ENCODE measurements at regions not wholly inside any gene's neighbourhood (a gene's known extent, or its start where the extent isn't known, plus 50 kb on each side); places are given as distances from the start of the nearest gene placed in this dataset.

DNA sequence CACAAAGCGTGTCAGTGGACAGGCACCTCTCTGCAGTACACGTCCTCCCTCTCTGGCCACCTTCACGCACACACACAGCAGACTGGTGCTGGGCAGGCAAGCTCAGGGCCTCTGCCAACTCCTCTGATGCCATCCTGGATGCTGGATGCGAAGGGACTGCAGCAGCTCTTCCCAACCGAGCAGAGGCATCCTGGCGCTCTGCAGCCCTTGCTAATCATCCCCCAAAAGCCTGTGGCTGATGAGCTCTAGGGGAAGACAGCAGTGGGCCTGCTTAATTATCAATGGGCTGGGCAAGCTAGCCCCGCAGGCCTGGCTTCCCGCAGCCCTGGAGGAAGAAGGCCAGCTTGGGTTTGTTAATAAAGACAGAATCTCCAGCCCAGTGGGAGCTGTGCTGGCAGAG, 71.3 kb upstream of the TEX51 start:
- DNase-seq (ENCODE audit: low read depth), result no peak

DNA sequence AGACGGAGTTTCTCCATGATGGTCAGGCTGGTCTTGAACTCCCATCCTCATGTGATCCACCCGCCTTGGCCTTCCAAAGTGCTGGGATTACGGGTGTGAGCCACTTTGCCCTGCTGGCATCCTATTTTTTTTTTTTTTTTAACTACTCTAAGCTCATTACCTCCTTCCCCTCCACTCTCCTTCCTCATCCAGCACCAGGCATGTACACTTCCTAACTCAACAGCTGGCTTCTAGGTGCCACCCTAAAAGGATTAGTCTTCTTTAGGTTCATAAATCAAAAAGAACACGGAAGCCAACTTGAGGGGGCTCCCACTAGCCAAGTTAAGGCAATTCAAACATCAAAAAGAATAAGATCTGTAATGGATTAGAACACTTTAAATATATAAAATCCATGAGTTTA, 70.6 kb upstream of the TEX51 start:
- DNase-seq (ENCODE audit: low read depth), result no peak

DNA sequence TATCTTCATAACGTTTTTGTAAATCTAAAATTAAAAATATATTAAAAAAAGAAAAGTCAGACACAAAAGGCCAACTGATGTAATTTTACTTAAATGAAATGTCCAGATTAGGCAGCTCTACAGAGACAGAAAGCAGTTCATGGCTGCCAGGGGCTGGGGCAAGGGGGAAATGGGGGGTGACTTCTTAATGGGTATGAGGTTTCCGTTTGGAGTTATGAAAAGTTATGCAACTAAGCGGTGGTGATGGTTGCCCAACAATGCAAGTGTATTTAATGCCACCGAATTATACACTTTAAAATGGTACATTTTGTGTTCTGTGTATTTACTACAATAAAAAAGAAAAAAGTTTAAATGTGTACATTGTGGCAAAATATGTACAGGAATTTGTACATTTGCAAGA, 70.2 kb upstream of the TEX51 start:
- no peak for DNase-seq (ENCODE audit: low read depth)

DNA sequence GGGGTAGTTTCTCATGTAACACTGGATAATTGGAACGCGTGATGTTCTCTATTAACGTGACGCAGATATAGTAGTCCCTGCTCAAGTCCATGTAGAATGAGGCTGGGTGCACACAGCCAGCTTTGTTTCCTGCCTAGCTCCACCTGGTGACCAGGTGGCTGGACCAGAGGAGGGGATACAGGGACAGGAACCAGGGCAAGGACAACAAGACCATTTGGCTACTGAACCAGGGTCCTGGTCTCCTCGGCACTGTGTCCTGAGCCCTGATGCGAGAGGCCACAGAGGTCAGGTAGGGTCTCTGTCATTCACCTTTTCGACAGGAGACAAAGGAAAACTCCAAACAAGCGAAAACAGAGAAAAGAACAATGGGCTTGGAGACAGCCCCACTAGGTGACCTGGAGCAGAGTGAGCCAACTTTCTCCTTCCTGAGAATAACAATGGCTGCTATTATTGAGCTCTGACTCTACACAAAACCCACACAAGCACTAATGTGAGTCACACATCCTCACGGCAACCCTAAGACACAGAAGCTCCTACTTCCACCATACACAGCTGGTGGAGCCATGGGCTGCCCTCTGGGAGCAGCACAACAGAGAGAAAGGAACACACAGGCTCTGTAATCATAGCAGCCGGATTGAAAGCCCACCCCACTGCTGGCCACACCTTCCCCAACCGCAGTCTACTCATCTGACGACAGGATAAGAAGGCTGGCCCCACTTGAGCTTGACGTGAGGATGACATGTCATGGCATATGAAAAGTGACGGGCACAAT, 67.3 kb upstream of the TEX51 start:
- DNase-seq (ENCODE audit: low read depth), result no peak

DNA sequence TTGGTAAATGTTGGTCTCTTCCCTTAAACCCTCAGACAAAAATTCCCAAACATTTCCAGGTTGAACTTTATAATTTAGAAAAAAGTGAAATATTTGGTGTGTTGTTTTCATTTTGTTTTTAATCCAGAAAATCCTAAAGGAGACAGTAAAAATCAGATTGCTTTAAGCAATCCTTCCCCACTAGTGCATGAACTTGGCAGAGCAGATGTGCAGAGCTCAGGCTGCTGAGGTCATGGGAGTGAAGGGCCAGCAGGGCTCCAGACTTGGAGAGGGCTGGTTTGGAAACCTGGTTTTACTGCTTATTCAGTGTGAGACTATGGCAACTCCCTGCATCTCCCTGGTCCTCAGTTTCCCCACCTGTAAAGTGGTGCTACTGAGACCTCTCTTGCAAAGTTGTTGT, 66.7 kb upstream of the TEX51 start:
- no peak for DNase-seq (ENCODE audit: low read depth)

DNA sequence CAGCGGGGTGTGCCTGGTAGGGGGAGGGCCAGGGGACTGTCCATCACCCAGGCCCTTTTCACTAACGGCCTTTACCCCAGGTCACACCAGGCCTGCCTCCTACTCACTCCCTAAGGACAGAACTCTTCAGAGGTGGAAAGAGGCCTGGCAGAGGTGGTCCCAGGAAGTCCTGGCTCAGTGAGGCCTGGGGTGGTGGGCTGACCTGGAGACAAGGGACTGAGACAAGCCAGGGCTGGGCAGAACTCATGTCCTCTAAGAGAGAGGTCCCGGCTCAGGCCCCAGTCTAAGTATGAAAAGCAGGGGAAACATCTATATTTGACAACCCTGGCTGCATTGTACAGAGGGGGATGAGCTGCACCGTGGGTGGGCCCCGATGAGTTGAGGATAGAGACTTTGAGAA, 65.9 kb upstream of the TEX51 start:
- DNase-seq (ENCODE audit: low read depth), result no peak

DNA sequence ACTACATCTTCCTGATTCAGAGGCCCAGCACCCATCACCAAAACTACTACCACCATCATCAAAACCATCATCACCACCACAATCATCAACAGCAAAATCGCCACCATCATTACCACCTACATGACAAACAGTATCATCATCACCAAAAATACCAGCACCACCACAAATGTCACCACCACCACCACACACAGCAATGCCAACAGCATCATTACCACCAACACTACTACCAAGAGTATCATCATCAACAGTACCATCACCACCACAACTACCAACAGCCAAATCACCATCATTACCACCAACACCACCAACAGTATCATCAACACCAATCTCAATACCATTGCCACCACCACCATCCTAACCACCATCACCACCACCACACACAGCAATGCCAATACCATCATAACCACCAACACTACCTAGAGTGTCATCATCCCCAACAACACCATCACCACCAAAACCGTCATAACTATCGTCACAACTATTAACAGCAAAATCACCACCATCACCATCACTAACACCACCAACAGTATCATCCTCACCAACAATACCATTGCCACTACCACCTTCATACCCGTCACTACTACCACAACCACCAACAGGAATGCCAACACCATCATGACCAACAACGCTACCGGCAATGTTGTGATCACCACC, 64.6 kb upstream of the TEX51 start:
- no peak for DNase-seq (ENCODE audit: low read depth)

DNA sequence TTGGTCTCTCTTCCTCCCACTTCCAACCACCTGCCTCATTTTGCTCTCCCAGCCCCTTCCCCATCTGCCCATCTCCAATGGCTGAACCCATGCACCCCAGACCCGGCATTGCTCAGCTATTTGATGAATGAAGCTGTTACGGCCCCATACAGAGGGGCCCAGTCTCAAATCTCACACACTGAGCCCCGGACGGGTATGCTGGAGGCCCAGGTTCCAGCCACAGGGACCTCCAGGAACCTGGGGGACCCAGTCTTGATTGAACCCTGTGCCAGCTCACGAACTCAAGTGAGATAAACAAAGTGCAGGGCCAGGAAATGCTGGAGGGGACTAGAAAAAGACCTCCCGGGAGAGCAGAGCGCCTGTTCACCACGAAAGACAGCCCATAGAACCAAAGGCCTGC, 63.4 kb upstream of the TEX51 start:
- no peak for DNase-seq (ENCODE audit: low read depth)

DNA sequence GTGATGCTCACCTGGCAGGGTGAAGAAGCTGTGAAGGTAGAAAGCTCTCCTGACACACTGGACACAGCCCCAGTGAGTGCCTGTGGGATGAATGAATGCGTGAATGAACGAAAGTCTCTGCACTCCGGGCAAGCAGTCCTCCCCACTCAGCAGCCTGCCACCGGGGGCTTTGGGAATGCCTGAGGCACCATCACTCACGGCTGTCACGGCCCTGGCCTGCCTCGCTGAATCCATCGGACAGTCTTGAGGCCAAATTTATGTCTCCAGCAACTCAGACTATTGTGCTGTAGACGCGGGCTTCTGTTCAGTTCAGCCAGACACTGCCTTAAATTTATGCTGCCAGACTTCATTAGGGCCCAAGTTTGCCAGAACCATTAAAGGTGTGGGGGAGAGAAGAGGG, 62.9 kb upstream of the TEX51 start:
- DNase-seq (ENCODE audit: low read depth), result no peak

DNA sequence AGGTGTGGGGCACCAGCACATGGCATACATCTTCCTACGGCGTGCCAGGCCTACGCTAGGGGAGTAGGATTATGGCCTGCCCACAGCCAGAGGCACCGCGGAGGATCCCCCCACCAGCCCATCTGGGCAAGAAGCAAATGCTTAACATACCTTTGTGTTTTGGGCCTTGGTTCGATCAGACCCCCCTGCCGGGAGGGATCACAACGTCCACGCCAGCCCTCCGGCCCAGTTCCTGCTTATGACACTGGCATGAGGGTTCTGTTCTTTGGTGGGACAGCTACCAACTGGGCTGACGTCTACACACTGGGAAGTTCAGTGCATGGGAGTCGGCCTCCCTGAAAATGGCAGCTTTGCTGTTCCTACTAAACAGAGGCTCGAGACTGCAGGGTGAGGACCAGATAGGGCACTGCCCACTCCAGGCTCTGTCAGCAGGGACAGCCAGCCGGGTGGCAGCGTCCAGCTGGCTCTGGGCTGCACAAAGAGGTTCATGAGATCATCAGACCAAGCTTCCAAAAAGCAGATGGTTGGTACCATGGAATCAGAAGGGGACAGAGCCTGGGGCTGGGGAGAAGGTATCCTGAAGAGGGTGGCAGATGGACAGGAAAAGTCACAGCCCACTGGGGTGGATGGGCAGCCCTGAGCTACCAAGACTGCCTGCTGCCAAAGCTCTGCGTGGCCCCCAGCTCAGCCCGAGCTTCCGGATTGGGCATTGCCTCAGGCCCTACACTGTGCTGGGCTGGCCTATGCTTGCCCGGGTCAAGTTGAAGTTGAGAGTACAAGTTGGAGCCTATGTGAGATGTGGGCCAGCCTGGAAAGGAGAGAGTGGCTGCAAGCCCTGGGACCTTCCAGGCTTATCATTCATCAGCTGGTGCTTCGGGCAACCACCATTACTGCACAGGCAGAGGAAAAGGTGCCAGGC, 61.7 kb upstream of the TEX51 start:
- DNase-seq (ENCODE audit: low read depth), result no peak

DNA sequence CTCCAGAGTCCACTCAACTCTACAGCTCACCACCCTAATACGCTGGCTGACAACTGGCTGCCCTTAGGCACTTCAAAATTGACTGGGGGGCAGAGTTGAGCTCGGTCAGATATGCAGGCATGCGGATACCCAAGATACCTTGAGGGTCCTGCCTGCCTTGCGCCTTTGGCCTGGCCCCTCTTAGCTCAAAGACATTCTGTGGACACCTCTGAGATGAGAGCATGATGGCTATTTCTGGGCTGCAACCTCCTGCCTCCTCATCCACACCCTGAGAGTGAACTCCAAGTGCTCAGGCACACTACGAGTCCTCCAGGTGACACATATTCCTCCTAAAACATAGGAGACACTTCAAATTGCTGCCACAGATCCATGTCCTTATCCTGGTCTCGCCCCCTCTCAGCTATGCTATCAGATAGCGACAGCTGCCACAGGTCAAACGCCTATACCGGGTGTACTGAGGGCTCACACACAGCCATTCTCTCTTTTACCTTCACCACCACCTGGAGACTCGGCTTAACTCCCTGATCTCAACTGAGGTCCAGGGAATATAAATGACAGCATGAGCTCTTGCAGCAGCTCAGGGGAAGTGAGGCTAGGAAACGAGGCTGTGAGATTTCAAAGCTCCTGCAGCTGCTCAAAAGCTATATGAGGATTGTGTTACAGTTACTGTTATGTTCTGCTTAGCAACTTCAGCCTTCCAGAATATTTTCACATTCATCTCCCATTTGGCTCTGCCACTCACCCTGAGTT, 60.5 kb upstream of the TEX51 start:
- DNase-seq (ENCODE audit: low read depth), result no peak

DNA sequence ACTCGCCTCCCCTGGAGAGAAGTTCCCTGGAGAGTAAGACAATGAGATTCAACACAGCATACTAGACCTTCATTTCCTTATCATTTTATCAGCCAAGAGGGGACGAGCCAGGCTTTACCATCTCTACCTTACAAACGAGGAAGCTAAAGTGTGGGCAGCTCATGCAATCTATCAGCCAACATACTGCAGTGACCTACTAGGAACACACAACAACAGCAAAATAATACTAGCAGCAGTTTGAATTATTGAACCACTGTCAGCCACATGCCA, 60.0 kb upstream of the TEX51 start:
- DNase-seq (ENCODE audit: low read depth), result no peak

DNA sequence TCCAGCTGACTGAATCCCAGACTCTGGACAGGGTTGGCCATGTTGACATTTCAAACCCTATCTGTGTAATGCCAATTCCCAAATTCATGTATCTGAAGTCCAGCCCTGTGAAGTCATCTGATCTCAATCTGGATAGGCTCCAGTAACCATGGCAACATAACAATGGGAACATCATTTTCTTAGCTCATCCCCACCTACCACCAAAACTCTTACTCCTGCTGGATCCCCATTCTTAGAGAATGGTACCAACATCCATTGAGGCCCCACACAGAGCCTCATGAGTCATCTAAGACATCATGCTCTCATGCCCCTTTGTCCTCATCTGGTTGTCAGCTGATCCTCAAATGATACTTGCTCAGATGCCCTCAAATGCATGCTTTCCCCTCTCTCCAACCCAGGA, 58.9 kb upstream of the TEX51 start:
- no peak for DNase-seq (ENCODE audit: low read depth)

DNA sequence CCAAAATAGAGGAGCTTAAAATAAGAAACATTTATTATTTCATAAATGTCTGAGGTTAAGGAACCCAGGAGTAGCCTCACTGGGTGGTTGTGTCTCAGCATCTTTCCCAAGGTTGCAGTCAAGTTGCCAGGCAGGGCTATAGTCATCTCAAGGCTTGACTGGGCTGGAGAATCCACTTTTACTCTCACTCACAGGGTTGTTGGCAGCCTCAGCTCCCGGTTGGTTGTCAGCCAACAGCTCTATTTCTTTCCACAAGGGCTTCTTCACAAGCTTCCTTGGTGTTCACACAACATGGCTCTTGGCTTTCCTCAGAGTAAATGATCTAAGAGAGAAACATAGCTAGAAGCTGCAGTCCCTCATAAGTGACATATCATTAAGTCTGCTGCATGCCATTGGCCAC, 55.6 kb upstream of the TEX51 start:
- DNase-seq (ENCODE audit: low read depth), result no peak

DNA sequence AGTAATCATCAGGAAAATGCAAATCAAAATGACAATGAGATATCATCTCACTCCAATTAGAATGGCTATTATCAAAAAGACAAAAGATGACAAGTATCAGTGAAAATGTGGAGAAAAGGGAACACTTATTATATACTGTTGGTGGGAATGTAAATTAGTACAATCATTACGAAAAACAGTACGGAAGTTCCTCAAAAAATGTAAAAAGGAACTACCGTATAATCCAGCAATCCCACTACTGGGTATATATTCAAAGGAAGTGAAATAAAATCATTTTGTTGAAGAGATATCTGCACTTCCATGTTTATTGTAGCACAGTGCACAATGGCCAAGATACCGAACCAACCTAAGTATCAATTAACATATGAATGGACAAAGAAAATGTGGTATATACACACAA, 52.4 kb upstream of the TEX51 start:
- no peak for DNase-seq (ENCODE audit: low read depth)
